ENCODE measurements at regions not wholly inside any gene's neighbourhood (a gene's known extent, or its start where the extent isn't known, plus 50 kb on each side); places are given as distances from the start of the nearest gene placed in this dataset.
A peak's percentile ranks its signal among the peaks of the same experiment; 100 is the strongest.

GRCh38 chr2:216284708-216285107, 87.6 kb downstream of the MARCHF4 start:
- no peak for DNase-seq
- H3K9me3 Mint-ChIP-seq (ENCODE audit: unreplicated experiment): peaks cover 6% of the 10 kb centered on the region
- H3K4me1 Mint-ChIP-seq (ENCODE audit: low read depth, unreplicated experiment): peaks cover 39% of the 10 kb centered on the region
- H3K4me3 Mint-ChIP-seq (ENCODE audit: unreplicated experiment): no peak overlapping the region
- peaks cover 9% of the 10 kb centered on the region for H3K27me3 Mint-ChIP-seq (ENCODE audit: unreplicated experiment)
- TF ChIP-seq, protein P1, sequence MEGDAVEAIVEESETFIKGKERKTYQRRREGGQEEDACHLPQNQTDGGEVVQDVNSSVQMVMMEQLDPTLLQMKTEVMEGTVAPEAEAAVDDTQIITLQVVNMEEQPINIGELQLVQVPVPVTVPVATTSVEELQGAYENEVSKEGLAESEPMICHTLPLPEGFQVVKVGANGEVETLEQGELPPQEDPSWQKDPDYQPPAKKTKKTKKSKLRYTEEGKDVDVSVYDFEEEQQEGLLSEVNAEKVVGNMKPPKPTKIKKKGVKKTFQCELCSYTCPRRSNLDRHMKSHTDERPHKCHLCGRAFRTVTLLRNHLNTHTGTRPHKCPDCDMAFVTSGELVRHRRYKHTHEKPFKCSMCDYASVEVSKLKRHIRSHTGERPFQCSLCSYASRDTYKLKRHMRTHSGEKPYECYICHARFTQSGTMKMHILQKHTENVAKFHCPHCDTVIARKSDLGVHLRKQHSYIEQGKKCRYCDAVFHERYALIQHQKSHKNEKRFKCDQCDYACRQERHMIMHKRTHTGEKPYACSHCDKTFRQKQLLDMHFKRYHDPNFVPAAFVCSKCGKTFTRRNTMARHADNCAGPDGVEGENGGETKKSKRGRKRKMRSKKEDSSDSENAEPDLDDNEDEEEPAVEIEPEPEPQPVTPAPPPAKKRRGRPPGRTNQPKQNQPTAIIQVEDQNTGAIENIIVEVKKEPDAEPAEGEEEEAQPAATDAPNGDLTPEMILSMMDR (IDR thresholded peaks at IDR 0.05; ENCODE audit: partially characterized antibody, unreplicated experiment): no peak
- H3K27ac Mint-ChIP-seq (ENCODE audit: unreplicated experiment): no peak overlapping the region
- H3K36me3 Mint-ChIP-seq (ENCODE audit: unreplicated experiment): peaks cover 5% of the 10 kb centered on the region

- peaks cover 5% of the 10 kb centered on the region for H3K36me3 Mint-ChIP-seq (ENCODE audit: unreplicated experiment)
- H3K27me3 Mint-ChIP-seq (ENCODE audit: unreplicated experiment): peaks cover 9% of the 10 kb centered on the region
- TF ChIP-seq, protein P1 (IDR thresholded peaks at IDR 0.05; ENCODE audit: partially characterized antibody, unreplicated experiment): peak; percentile 51
- H3K27ac Mint-ChIP-seq (ENCODE audit: unreplicated experiment): no peak overlapping the region
- H3K9me3 Mint-ChIP-seq (ENCODE audit: unreplicated experiment): peaks cover 6% of the 10 kb centered on the region
- peaks cover 39% of the 10 kb centered on the region for H3K4me1 Mint-ChIP-seq (ENCODE audit: low read depth, unreplicated experiment)
- peak; percentile 70 for DNase-seq
- no peak overlapping the region for H3K4me3 Mint-ChIP-seq (ENCODE audit: unreplicated experiment)
These were observed 89.0 kb downstream of the MARCHF4 start for GRCh38 chr2:216283038-216283900.

DNA sequence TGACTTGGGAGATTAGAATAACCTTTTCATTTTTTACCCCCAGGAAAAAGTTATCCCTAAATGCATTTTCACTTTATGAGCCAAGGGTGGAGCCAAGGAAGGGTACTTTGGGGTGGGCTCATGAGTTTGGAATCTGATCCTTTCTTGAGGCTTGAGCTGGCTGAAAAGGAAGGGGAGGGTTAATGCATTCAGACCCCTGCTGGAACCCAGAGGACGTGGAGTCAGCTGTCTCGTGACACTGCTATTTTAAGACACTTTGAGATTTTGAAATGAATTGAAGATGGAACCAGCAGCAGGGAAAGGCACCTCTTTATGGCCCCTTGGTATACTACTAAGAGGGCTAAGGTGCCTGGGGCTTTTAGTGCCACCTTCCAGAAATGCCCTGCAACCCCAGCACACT, 90.4 kb downstream of the MARCHF4 start:
- Mint-ChIP-seq H3K27me3 (ENCODE audit: unreplicated experiment) (peaks cover 9% of the 10 kb centered on the region), H3K4me3 (ENCODE audit: unreplicated experiment) (no peak overlapping the region), H3K27ac (ENCODE audit: unreplicated experiment) (no peak overlapping the region), H3K4me1 (ENCODE audit: low read depth, unreplicated experiment) (peaks cover 28% of the 10 kb centered on the region), H3K9me3 (ENCODE audit: unreplicated experiment) (peaks cover 2% of the 10 kb centered on the region), H3K36me3 (ENCODE audit: unreplicated experiment) (peaks cover 11% of the 10 kb centered on the region)
- TF ChIP-seq, protein P1 (IDR thresholded peaks at IDR 0.05; ENCODE audit: partially characterized antibody, unreplicated experiment): no peak
- no peak for DNase-seq

GRCh38 chr2:216281316-216281715, 91.0 kb downstream of the MARCHF4 start:
- no peaks in the 10 kb centered on the region for H3K9me3 Mint-ChIP-seq (ENCODE audit: unreplicated experiment)
- H3K27me3 Mint-ChIP-seq (ENCODE audit: unreplicated experiment): peaks cover 9% of the 10 kb centered on the region
- TF ChIP-seq, protein P1 (IDR thresholded peaks at IDR 0.05; ENCODE audit: partially characterized antibody, unreplicated experiment): no peak
- peak; percentile 19 for DNase-seq
- no peak overlapping the region for H3K4me3 Mint-ChIP-seq (ENCODE audit: unreplicated experiment)
- H3K36me3 Mint-ChIP-seq (ENCODE audit: unreplicated experiment): peaks cover 11% of the 10 kb centered on the region
- peaks cover 27% of the 10 kb centered on the region for H3K4me1 Mint-ChIP-seq (ENCODE audit: low read depth, unreplicated experiment)
- no peak overlapping the region for H3K27ac Mint-ChIP-seq (ENCODE audit: unreplicated experiment)

DNA sequence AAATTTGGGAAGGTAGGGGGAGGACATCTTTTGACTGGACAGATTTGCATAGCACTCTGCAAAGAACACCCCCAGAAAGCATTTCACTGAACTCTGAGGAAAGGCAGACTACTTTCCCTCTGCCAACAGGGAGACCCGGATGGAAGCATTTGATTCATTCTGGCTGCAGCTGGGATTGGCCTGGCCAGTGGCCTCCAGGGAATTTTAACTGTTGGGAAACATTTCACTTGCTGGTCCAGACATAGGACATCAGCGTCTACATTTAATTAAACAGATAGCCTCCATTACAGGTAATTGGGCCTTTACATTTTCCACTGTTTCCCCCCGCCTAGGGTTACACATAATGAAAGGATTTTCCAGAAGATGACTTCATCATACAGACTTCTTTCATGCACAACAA, 92.8 kb downstream of the MARCHF4 start:
- peaks cover 11% of the 10 kb centered on the region for H3K36me3 Mint-ChIP-seq (ENCODE audit: unreplicated experiment)
- H3K27ac Mint-ChIP-seq (ENCODE audit: unreplicated experiment): no peak overlapping the region
- DNase-seq: peak; percentile 33
- peaks cover 2% of the 10 kb centered on the region for H3K9me3 Mint-ChIP-seq (ENCODE audit: unreplicated experiment)
- H3K4me1 Mint-ChIP-seq (ENCODE audit: low read depth, unreplicated experiment): peaks cover 20% of the 10 kb centered on the region
- H3K27me3 Mint-ChIP-seq (ENCODE audit: unreplicated experiment): peaks cover 8% of the 10 kb centered on the region
- TF ChIP-seq, protein P1 (IDR thresholded peaks at IDR 0.05; ENCODE audit: partially characterized antibody, unreplicated experiment): no peak
- H3K4me3 Mint-ChIP-seq (ENCODE audit: unreplicated experiment): no peak overlapping the region
